Colonic mucosa (tissue), 4 donors: ENCODE measurements at regions not wholly inside any gene's neighbourhood (a gene's known extent, or its start where the extent isn't known, plus 50 kb on each side); places are given as distances from the start of the nearest gene placed in this dataset.

ENCODE experiments used
- DNase-seq: peaks from one replicate; pipeline ENCODE4 v3.0.0-alpha.2; 2020
- H3K27ac ChIP-seq: fragments of 200-600 bp; one replicate; pipeline ENCODE4 v1.8.0; 2021
- H3K27me3 ChIP-seq: fragments of 200-600 bp; one replicate; pipeline ENCODE4 v1.8.0; 2021
- H3K36me3 ChIP-seq: fragments of 200-600 bp; one replicate; pipeline ENCODE4 v1.8.0; 2021
- H3K4me1 ChIP-seq: fragments of 200-600 bp; one replicate; pipeline ENCODE4 v1.8.0; 2021; ENCODE audit warnings: mild to moderate bottlenecking
- H3K4me3 ChIP-seq: fragments of 200-600 bp; one replicate; pipeline ENCODE4 v1.8.0; 2021
- H3K9ac ChIP-seq, 2 donors: one replicate each; pipeline ENCODE4 v1.7.0; 2013; ENCODE audit warnings: control low read depth in 2 of 2, low read depth in 2 of 2, low read length in 2 of 2
- H3K9me3 ChIP-seq: fragments of 200-600 bp; one replicate; pipeline ENCODE4 v1.8.0; 2021
- intact Hi-C: fragments of 100-400 bp; cut with DNase I; formaldehyde crosslinking; loops from one replicate; pipeline ENCODE4 v1.14.1; 2022
- TF ChIP-seq, protein P1 (sequence below): fragments of 200-600 bp; IDR thresholded peaks from one replicate; pipeline ENCODE4 v1.8.0; 2022; ENCODE audit warnings: antibody characterized with exemption, mild to moderate bottlenecking
- donor health status: healthy.
- donor health status: DM: no; HTN: no; CAD: no.
- donor health status: DM: no; HTN: no; CAD: no.

DNA sequence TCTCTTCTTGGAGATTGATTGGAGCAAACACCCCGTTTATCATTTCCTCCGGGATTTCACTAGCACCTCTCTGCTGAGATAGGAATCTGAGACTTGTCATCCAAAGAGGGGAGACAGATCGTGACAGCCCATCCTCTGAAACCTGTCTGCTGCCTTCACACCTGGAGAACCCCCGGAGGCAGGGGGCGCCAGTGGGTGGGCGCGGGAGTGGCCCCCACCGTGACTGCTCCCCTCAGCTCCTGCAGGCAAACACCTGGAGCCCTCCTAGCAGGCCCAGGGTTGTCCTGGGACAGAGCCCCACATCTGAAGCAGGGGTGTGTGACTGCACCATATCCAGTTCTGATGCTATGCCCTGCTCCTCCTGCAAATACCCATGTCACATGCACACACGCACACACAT is 209.5 kb upstream of the POU3F1 start:
- Histone ChIP-seq H3K9me3 (no peaks in the 10 kb centered on the region), H3K4me3 (no peak overlapping the region), H3K9ac (no peak overlapping the region), H3K36me3 (no peaks in the 10 kb centered on the region), H3K4me1 (no peaks in the 10 kb centered on the region), H3K27me3 (no peaks in the 10 kb centered on the region), H3K27ac (no peak overlapping the region)
- intact Hi-C loops, result no loop called here
- DNase-seq, result no peak
- TF ChIP-seq, protein P1, sequence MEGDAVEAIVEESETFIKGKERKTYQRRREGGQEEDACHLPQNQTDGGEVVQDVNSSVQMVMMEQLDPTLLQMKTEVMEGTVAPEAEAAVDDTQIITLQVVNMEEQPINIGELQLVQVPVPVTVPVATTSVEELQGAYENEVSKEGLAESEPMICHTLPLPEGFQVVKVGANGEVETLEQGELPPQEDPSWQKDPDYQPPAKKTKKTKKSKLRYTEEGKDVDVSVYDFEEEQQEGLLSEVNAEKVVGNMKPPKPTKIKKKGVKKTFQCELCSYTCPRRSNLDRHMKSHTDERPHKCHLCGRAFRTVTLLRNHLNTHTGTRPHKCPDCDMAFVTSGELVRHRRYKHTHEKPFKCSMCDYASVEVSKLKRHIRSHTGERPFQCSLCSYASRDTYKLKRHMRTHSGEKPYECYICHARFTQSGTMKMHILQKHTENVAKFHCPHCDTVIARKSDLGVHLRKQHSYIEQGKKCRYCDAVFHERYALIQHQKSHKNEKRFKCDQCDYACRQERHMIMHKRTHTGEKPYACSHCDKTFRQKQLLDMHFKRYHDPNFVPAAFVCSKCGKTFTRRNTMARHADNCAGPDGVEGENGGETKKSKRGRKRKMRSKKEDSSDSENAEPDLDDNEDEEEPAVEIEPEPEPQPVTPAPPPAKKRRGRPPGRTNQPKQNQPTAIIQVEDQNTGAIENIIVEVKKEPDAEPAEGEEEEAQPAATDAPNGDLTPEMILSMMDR, result no peak

DNA sequence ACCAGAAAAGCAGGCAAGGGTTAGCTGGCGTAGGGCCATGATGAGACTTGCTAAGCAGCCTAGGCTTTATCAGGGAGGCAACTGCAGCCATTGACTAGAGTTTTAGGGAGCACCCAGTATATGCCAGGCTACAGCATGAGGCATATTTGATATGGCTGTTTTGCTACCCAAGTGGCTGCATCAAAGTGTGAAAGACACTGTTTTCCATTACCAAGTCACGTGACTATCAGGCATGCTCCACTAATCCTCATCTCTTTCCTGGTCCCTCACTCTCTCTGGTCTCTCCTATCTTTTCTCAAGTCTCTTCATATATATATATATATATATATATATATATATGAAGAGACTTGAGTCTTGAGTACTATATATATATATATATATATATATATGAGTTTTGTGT is 206.7 kb upstream of the POU3F1 start:
- intact Hi-C loops, result no loop called here
- no peaks in the 10 kb centered on the region for H3K36me3 ChIP-seq
- H3K27ac ChIP-seq, result no peak overlapping the region
- no peaks in the 10 kb centered on the region for H3K4me1 ChIP-seq
- no peak overlapping the region for H3K4me3 ChIP-seq
- DNase-seq, result no peak
- no peaks in the 10 kb centered on the region for H3K27me3 ChIP-seq
- H3K9me3 ChIP-seq, result no peaks in the 10 kb centered on the region
- H3K9ac ChIP-seq, result no peak overlapping the region
- TF ChIP-seq, protein P1, result no peak

DNA sequence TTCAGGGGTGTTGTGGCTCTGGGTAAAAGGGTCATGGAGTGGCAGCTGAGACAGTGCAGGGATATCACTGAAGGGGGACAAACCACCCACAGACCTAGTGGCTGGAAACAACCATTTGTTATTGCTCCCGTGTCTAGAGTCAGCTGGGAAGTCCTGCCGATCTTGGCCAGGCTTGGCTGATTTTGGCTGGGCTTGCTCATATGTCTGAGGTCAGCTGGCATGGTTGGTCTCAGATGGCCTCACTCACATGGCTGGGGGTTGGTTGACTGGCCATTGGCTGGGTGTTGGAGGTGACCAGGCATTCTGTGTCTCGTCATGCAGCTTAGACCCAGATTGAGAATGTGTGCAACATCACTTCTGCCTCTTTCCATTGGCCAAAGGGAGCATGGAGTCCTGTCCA is 203.8 kb upstream of the POU3F1 start:
- Histone ChIP-seq H3K4me1 (peaks cover 3% of the 10 kb centered on the region), H3K9me3 (no peaks in the 10 kb centered on the region), H3K9ac (no peak overlapping the region), H3K36me3 (no peaks in the 10 kb centered on the region), H3K27ac (no peak overlapping the region), H3K4me3 (no peak overlapping the region), H3K27me3 (no peaks in the 10 kb centered on the region)
- TF ChIP-seq, protein P1, result no peak
- intact Hi-C loops, result no loop called here
- no peak for DNase-seq

DNA sequence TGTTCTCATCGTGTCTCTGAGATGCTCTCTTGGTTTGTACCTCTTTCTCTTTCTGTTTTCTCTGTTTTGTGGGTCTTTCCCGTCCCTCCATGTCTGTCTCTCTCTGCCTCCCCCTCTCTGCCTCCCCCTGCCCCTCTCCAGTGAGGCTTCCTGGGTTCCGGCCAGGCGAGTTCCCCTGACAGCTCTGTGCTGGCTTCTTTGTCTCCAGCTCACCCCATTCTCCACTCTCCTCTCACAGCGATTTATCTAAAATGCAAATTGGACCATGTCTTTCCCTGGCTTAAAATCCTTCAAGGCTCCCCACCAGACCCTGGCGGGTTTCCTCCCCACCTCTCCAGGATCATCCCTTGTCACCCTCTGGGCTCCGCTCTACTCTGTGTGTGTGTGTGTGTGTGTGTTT is 202.4 kb upstream of the POU3F1 start:
- DNase-seq, result no peak

DNA sequence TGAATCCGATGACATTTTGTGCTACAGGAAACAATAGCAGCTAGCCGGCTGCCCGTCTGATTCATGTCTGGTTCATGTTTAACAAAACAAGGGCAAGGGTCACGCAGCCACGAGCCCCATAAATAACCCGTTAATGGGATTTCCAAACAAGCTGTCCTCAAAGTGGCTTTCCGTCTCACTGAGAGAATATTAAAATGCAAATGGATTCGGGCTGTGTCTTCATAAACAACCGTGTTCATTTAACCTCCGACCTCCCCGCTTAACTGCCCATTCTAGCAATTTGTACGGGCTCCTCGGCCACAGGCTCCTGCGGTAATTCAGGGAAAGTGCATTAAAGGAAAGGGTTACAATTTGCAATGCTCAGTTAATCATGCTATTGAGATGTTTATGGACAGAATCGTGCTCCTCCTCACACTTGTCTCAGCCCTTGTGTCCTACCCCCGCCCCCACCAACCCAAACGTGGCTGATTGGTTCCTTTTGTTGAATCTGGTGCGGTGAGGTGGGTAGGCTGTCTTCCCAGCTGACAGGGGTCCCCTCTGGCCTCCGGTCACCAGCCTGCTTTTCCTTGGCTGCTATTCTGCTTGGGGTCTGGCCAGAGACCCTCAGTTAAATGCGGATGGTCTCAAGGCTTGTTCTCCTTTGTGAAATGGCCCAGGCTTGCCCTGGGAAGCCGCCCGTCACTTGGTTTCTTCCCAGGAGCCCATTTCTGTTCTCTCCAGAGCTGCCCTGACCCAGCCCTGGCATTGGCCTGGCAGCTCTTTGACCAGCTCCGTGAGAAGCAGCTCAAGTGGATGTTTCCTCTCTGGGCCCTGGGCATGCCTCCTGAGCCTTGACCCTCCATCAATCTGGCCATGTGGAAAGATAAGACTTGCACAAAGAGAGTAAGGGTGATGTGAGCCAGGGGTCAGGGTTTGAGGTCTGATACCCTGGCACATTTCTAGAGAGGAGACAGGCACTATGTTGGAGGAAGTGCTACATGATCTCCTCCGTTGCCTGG is 200.7 kb upstream of the POU3F1 start:
- Histone ChIP-seq H3K36me3 (no peaks in the 10 kb centered on the region), H3K27me3 (no peaks in the 10 kb centered on the region), H3K9ac (no peak overlapping the region), H3K4me1 (peaks cover 3% of the 10 kb centered on the region), H3K4me3 (no peak overlapping the region), H3K9me3 (no peaks in the 10 kb centered on the region), H3K27ac (no peak overlapping the region)
- peak; percentile 55 for DNase-seq
- intact Hi-C loops, result no loop called here
- TF ChIP-seq, protein P1, result no peak

More for the DNA sequence above, 202.4 kb upstream of the POU3F1 start:
- Histone ChIP-seq H3K9me3 (no peaks in the 10 kb centered on the region), H3K27me3 (no peaks in the 10 kb centered on the region), H3K4me1 (peaks cover 3% of the 10 kb centered on the region), H3K27ac (no peak overlapping the region), H3K4me3 (no peak overlapping the region), H3K36me3 (no peaks in the 10 kb centered on the region), H3K9ac (no peak overlapping the region)
- TF ChIP-seq, protein P1, result no peak
- intact Hi-C loops, result no loop called here
